ENCODE measurements at regions not wholly inside any gene's neighbourhood (a gene's known extent, or its start where the extent isn't known, plus 50 kb on each side); places are given as distances from the start of the nearest gene placed in this dataset.

- Histone ChIP-seq H3K18ac (ENCODE audit: extremely low read depth, low read length) (no peak overlapping the region; the same call in 1 of the 2 replicates), H3K27ac (ENCODE audit: low read depth, low read length) (no peak overlapping the region), H3K4me1 (replicated peaks in 1 of 4; ENCODE audit: control insufficient read depth in 3 of 4, insufficient read depth in 4 of 4, low read length in 3 of 4) (peaks cover 0 to 6% (median 3%) of the 10 kb centered on the region in 4 experiments; a peak in 6 of 7 replicates), H3K79me2 (ENCODE audit: control insufficient read depth in 1 of 2, insufficient read depth in 2 of 2, low read length in 2 of 2) (no peaks in the 10 kb centered on the region), H3K23me2 (ENCODE audit: low read depth, low read length) (no peaks in the 10 kb centered on the region; the same call in 1 of the 2 replicates), H2BK20ac (ENCODE audit: low read length) (no peak overlapping the region; the same call in 1 of the 2 replicates), H2AFZ (ENCODE audit: low read length) (peak overlapping the region; percentile 28; the same call in 1 of the 2 replicates), H3K56ac (replicated peaks; ENCODE audit: insufficient read length, low read depth, low read length) (no peak overlapping the region), H4K5ac (ENCODE audit: insufficient read length, low read depth, low read length) (no peak overlapping the region), H3K4ac (replicated peaks; ENCODE audit: insufficient read length, low read depth, low read length) (no peak overlapping the region), H3K4me2 (ENCODE audit: insufficient read depth in 1 of 2, low read depth in 2 of 2, low read length in 2 of 2) (0 out of 4 replicates have a peak overlapping the region, but pooled peaks of 1 of the 2 experiments have one; percentile 9), H3K27me3 (replicated peaks in 1 of 4; ENCODE audit: control insufficient read depth in 3 of 4, extremely low read depth in 1 of 4, insufficient read depth in 3 of 4, low read length in 3 of 4) (no peaks in the 10 kb centered on the region), H3K9me3 (ENCODE audit: insufficient read depth in 2 of 2, low read depth in 1 of 2, low read length in 1 of 2) (no peaks in the 10 kb centered on the region), H3K4me3 (ENCODE audit: extremely low read depth in 1 of 4, insufficient read depth in 2 of 4, low read depth in 3 of 4, low read length in 4 of 4) (no peak overlapping the region), H2BK15ac (ENCODE audit: low read length) (no peak overlapping the region), H3K36me3 (ENCODE audit: control insufficient read depth in 2 of 4, insufficient read depth in 4 of 4, low read length in 3 of 4) (no peaks in the 10 kb centered on the region), H2BK120ac (replicated peaks; ENCODE audit: low read depth, low read length) (no peak overlapping the region), H3K14ac (ENCODE audit: insufficient read length) (no peak overlapping the region), H3K79me1 (ENCODE audit: low read depth, low read length) (no peaks in the 10 kb centered on the region), H4K8ac (ENCODE audit: extremely low read depth, insufficient read depth, low read length) (no peak overlapping the region), H3K9ac (replicated peaks in 1 of 4; ENCODE audit: extremely low read depth in 1 of 4, low read depth in 3 of 4, low read length in 3 of 4) (no peak overlapping the region), H4K20me1 (replicated peaks in 1 of 2; ENCODE audit: control insufficient read depth in 1 of 2, insufficient read depth in 2 of 2, low read length in 2 of 2) (no peaks in the 10 kb centered on the region), H4K91ac (replicated peaks; ENCODE audit: insufficient read length, low read length) (no peak overlapping the region), H2AK5ac (ENCODE audit: low read depth, low read length) (no peak overlapping the region), H2BK12ac (ENCODE audit: low read depth, low read length) (0 out of 2 replicates have a peak overlapping the region, but pooled peaks have one; percentile 53), H3K23ac (ENCODE audit: insufficient read length) (no peak overlapping the region), H2BK5ac (ENCODE audit: low read depth, low read length) (no peak overlapping the region)
- TF ChIP-seq E2F6 (IDR thresholded peaks at IDR 0.05): peak; percentile 61; the same call in 1 of the 2 replicates
- 0 out of 2 replicates have a peak, but pooled peaks have one; percentile 6 for TF ChIP-seq MAX (IDR thresholded peaks at IDR 0.05)
- no peak for TF ChIP-seq ASH2L (IDR thresholded peaks at IDR 0.05; ENCODE audit: low read length)
- POLR2A ChIA-PET (ENCODE audit: partially characterized antibody): interaction anchor here (0.6 kb wide), 1 partner anchor 9 kb away, joined by 3 read pairs; no protein-coding TSS in a partner anchor
- CTCF ChIA-PET (ENCODE audit: partially characterized antibody): interaction anchor here (1.0 to 1.9 kb wide), 5 partner anchors 10 to 142 kb away, joined by 3 to 4 read pairs (median 4); no protein-coding TSS in a partner anchor
- FAIRE-seq (no peak), DNase-seq (ENCODE audit: low read depth in 1 of 2, low spot score in 2 of 2) (no peak)
- WGBS, 2 experiments (ENCODE audit: extremely low coverage in 1 of 2, insufficient coverage in 1 of 2, insufficient read length in 1 of 2, insufficient replicate concordance in 2 of 2, low coverage in 1 of 2, low lambda C conversion rate in 2 of 2, missing lambda C conversion rate in 1 of 2): 68% methylated on average over 14 of the region's 14 CpGs; no CpG with 5 or more reads in 1 of the 2 experiments
These were observed 281.4 kb downstream of the HHIPL2 start for GRCh38 chr1:222266223-222267196.

Measured in H1 (cell line).